H9 (cell line): ENCODE measurements at regions not wholly inside any gene's neighbourhood (a gene's known extent, or its start where the extent isn't known, plus 50 kb on each side); places are given as distances from the start of the nearest gene placed in this dataset.

ENCODE experiments used
- DNase-seq: peaks from one replicate; pipeline ENCODE4 v3.0.0-alpha.2; 2017
- H2AFZ ChIP-seq: one replicate; pipeline ENCODE4 v1.6.1; 2013; ENCODE audit warnings: mild to moderate bottlenecking, low read length, control low read depth, moderate library complexity
- H2AK5ac ChIP-seq: 2 replicates; pipeline ENCODE4 v1.6.1; 2013; ENCODE audit warnings: low read length, control low read depth, mixed read lengths; ENCODE audit not compliant: insufficient read length
- H2BK120ac ChIP-seq: one replicate; pipeline ENCODE4 v1.6.1; 2013; ENCODE audit warnings: low read depth, mild to moderate bottlenecking, low read length, control low read depth, inconsistent platforms; ENCODE audit not compliant: poor library complexity, severe bottlenecking
- H2BK12ac ChIP-seq: 2 replicates; pipeline ENCODE4 v1.6.1; 2013; ENCODE audit warnings: low read length, control low read depth, mixed read lengths, low read depth; ENCODE audit not compliant: insufficient read length
- H2BK15ac ChIP-seq: 2 replicates; pipeline ENCODE4 v1.6.1; 2013; ENCODE audit warnings: low read depth, low read length, control low read depth
- H2BK20ac ChIP-seq: one replicate; pipeline ENCODE4 v1.6.1; 2013; ENCODE audit warnings: low read depth, mild to moderate bottlenecking, low read length, control low read depth, inconsistent platforms; ENCODE audit not compliant: poor library complexity, severe bottlenecking
- H2BK5ac ChIP-seq: 2 replicates; pipeline ENCODE4 v1.6.1; 2013; ENCODE audit warnings: low read length, control low read depth, mixed read lengths; ENCODE audit not compliant: insufficient read length
- H3K14ac ChIP-seq: 2 replicates; pipeline ENCODE4 v1.6.1; 2013; ENCODE audit warnings: low read length, control low read depth; ENCODE audit not compliant: insufficient read depth
- H3K18ac ChIP-seq: 2 replicates; pipeline ENCODE4 v1.6.1; 2013; ENCODE audit warnings: low read depth, mild to moderate bottlenecking, mixed read lengths, low read length, control low read depth; ENCODE audit not compliant: insufficient read length
- H3K23ac ChIP-seq: 2 replicates; pipeline ENCODE4 v1.6.1; 2013; ENCODE audit warnings: low read length, control low read depth, mixed read lengths, low read depth; ENCODE audit not compliant: insufficient read length
- H3K23me2 ChIP-seq: 2 replicates; pipeline ENCODE4 v1.6.1; 2013; ENCODE audit warnings: low read depth, mild to moderate bottlenecking, mixed read lengths, low read length, control low read depth; ENCODE audit not compliant: insufficient read length, poor library complexity, severe bottlenecking
- H3K27ac ChIP-seq: 2 replicates; pipeline ENCODE4 v1.5.1; 2013; ENCODE audit warnings: low read length, control low read depth, mixed read lengths, low read depth; ENCODE audit not compliant: insufficient read length
- H3K27me3 ChIP-seq: 2 replicates; pipeline ENCODE4 v1.6.1; 2013; ENCODE audit warnings: low read length, control low read depth, inconsistent platforms; ENCODE audit not compliant: insufficient read depth
- H3K4ac ChIP-seq: 2 replicates; pipeline ENCODE4 v1.6.1; 2013; ENCODE audit warnings: low read depth, mild to moderate bottlenecking, control low read depth, inconsistent platforms, low read length, moderate library complexity
- H3K4me1 ChIP-seq: 2 replicates; pipeline ENCODE4 v1.6.1; 2013; ENCODE audit warnings: low read length, control low read depth, inconsistent platforms; ENCODE audit not compliant: insufficient read depth
- H3K4me2 ChIP-seq: 2 replicates; pipeline ENCODE4 v1.6.1; 2013; ENCODE audit warnings: low read length, control low read depth, mixed read lengths; ENCODE audit not compliant: insufficient read length, insufficient read depth
- H3K56ac ChIP-seq: 2 replicates; pipeline ENCODE4 v1.6.1; 2013; ENCODE audit warnings: low read depth, mild to moderate bottlenecking, mixed read lengths, low read length, control low read depth; ENCODE audit not compliant: insufficient read length
- H3K79me1 ChIP-seq: 2 replicates; pipeline ENCODE4 v1.6.1; 2013; ENCODE audit warnings: low read depth, mild to moderate bottlenecking, moderate library complexity, low read length, control low read depth, inconsistent platforms; ENCODE audit not compliant: insufficient read depth, poor library complexity, severe bottlenecking
- H3K79me2 ChIP-seq: 2 replicates; pipeline ENCODE4 v1.6.1; 2013; ENCODE audit warnings: low read length, control low read depth, inconsistent platforms; ENCODE audit not compliant: insufficient read depth
- H3K9ac ChIP-seq: 2 replicates; pipeline ENCODE4 v1.6.1; 2013; ENCODE audit warnings: low read length, control low read depth, mixed read lengths; ENCODE audit not compliant: insufficient read length; ENCODE audit errors: extremely low read depth
- H3K9me3 ChIP-seq: one replicate; pipeline ENCODE4 v1.6.1; 2013; ENCODE audit warnings: low read depth, low read length, inconsistent platforms; ENCODE audit not compliant: control insufficient read depth
- H3T11ph ChIP-seq: one replicate; pipeline ENCODE4 v1.6.1; 2013; ENCODE audit warnings: mild to moderate bottlenecking, low read length, control low read depth, inconsistent platforms
- H4K20me1 ChIP-seq: one replicate; pipeline ENCODE4 v1.6.1; 2013; ENCODE audit not compliant: control insufficient read depth, insufficient read length, insufficient read depth
- H4K5ac ChIP-seq: 2 replicates; pipeline ENCODE4 v1.6.1; 2013; ENCODE audit warnings: low read depth, mild to moderate bottlenecking, mixed read lengths, low read length, control low read depth; ENCODE audit not compliant: insufficient read length
- H4K8ac ChIP-seq: replicated peaks from 2 replicates; pipeline ENCODE4 v1.6.1; 2013; ENCODE audit warnings: low read length, control low read depth, mixed read lengths, low read depth; ENCODE audit not compliant: insufficient read length
- H4K91ac ChIP-seq: 2 replicates; pipeline ENCODE4 v1.6.1; 2013; ENCODE audit warnings: low read depth, mild to moderate bottlenecking, moderate library complexity, mixed read lengths, low read length, control low read depth; ENCODE audit not compliant: insufficient read length
- H3K27ac Mint-ChIP-seq, 3 experiments: 2 replicates in 2 of 3; 3 replicates in 1 of 3; pipeline ENCODE4 v1.8.0; 2020 to 2021; ENCODE audit warnings: mixed read lengths in 3 of 3, mild to moderate bottlenecking in 1 of 3, moderate library complexity in 1 of 3
- H3K27me3 Mint-ChIP-seq: 2 replicates; pipeline ENCODE4 v1.8.0; 2021; ENCODE audit warnings: low read depth, mild to moderate bottlenecking, moderate library complexity, mixed read lengths
- H3K36me3 Mint-ChIP-seq, 3 experiments: 2 replicates in 2 of 3; 3 replicates in 1 of 3; pipeline ENCODE4 v1.8.0; 2020 to 2021; ENCODE audit warnings: low read depth in 3 of 3, mixed read lengths in 3 of 3; ENCODE audit not compliant: insufficient read depth in 1 of 3
- H3K4me1 Mint-ChIP-seq, 2 experiments: 2 replicates each; pipeline ENCODE4 v1.8.0; 2020; ENCODE audit warnings: mixed read lengths in 2 of 2
- H3K4me3 Mint-ChIP-seq, 2 experiments: 2 replicates in 1 of 2; 3 replicates in 1 of 2; pipeline ENCODE4 v1.8.0; 2020 to 2021; ENCODE audit warnings: mild to moderate bottlenecking in 2 of 2, mixed read lengths in 2 of 2, moderate library complexity in 1 of 2
- H3K9me3 Mint-ChIP-seq, 2 experiments: 2 replicates in 1 of 2; 3 replicates in 1 of 2; pipeline ENCODE4 v1.8.0; 2020; ENCODE audit warnings: mild to moderate bottlenecking in 2 of 2, mixed read lengths in 2 of 2, moderate library complexity in 1 of 2
- CTCF ChIP-seq: fragments of 200-600 bp; sonication (generic); conservative IDR thresholded peaks from 3 replicates; pipeline ENCODE4 v1.8.0; 2021; ENCODE audit warnings: antibody characterized with exemption, mild to moderate bottlenecking
- WGBS: extraction: QIAGEN DNeasy Blood & Tissue Kit; methylation state at CpG from one replicate; pipeline ENCODE4 v1.1.7; 2013; ENCODE audit warnings: missing lambda C conversion rate, low lambda C conversion rate, mixed read lengths; ENCODE audit not compliant: insufficient read length; ENCODE audit errors: extremely low coverage; 5-methylcytosine and 5-hydroxymethylcytosine counted together

- DNase-seq, result no peak
- Mint-ChIP-seq H3K9me3 (peaks cover 3% of the 10 kb centered on the region in 2 experiments; a peak in 3 of 5 replicates), H3K4me3 (no peak overlapping the region), H3K27ac (no peak overlapping the region; a peak in 1 of 7 replicates), H3K27me3 (peaks cover 10% of the 10 kb centered on the region), H3K36me3 (peaks cover 2 to 5% (median 4%) of the 10 kb centered on the region in 3 experiments; a peak in 6 of 7 replicates), H3K4me1 (peaks cover 41 to 46% of the 10 kb centered on the region in 2 experiments)
- H3K56ac ChIP-seq, result no peak overlapping the region
- H2AK5ac ChIP-seq, result no peak overlapping the region
- no peak overlapping the region for H3K9ac ChIP-seq
- no peaks in the 10 kb centered on the region for H3K79me1 ChIP-seq
- no peak overlapping the region for H2BK12ac ChIP-seq
- no peak overlapping the region for H3K4me2 ChIP-seq
- H4K91ac ChIP-seq, result no peak overlapping the region
- H3K9me3 ChIP-seq, result no peaks in the 10 kb centered on the region
- no peak overlapping the region for H3K27ac ChIP-seq
- no peak overlapping the region for H4K5ac ChIP-seq
- no peak overlapping the region for H3K4ac ChIP-seq
- H3K23ac ChIP-seq, result no peak overlapping the region
- H4K20me1 ChIP-seq, result no peaks in the 10 kb centered on the region
- no peak for TF ChIP-seq CTCF
- H4K8ac ChIP-seq, result no peak overlapping the region
- H3K27me3 ChIP-seq, result no peaks in the 10 kb centered on the region
- peaks cover 12% of the 10 kb centered on the region for H3K4me1 ChIP-seq
- WGBS, result no CpG with 5 or more reads among the region's 6 CpGs
- H2BK5ac ChIP-seq, result no peak overlapping the region
- H2BK15ac ChIP-seq, result no peak overlapping the region
- H3K14ac ChIP-seq, result no peak overlapping the region
- H3K18ac ChIP-seq, result no peak overlapping the region
- no peak overlapping the region for H2BK120ac ChIP-seq
- H3K23me2 ChIP-seq, result no peaks in the 10 kb centered on the region
- no peak overlapping the region for H2AFZ ChIP-seq
- H2BK20ac ChIP-seq, result no peak overlapping the region
- H3K79me2 ChIP-seq, result no peaks in the 10 kb centered on the region
- no peak overlapping the region for H3T11ph ChIP-seq
Observed at GRCh38 chr7:24476227-24476626, 97.0 kb upstream of the PALS2 start.
